ENCODE measurements at regions not wholly inside any gene's neighbourhood (a gene's known extent, or its start where the extent isn't known, plus 50 kb on each side); places are given as distances from the start of the nearest gene placed in this dataset.
A peak's percentile ranks its signal among the peaks of the same experiment; 100 is the strongest.

- DNase-seq, result no peak
Measured at GRCh38 chr15:31456354-31457060, 129.9 kb downstream of the KLF13 start.

- DNase-seq, result no peak
Measured at GRCh38 chr15:31457161-31457560, 130.5 kb downstream of the KLF13 start.

- DNase-seq, result no peak
Measured at GRCh38 chr15:31457631-31458526, 131.2 kb downstream of the KLF13 start.

- DNase-seq, result peak; percentile 31 to 66
Measured at GRCh38 chr15:31458596-31459399, 132.2 kb downstream of the KLF13 start.

- no peak for DNase-seq
Measured at GRCh38 chr15:31459400-31459748, 132.7 kb downstream of the KLF13 start.

- no peak for DNase-seq
Measured at GRCh38 chr15:31461375-31461774, 134.7 kb downstream of the KLF13 start.

GRCh38 chr15:31461911-31462480, 135.4 kb downstream of the KLF13 start:
- DNase-seq, result no peak

- DNase-seq, result no peak
Measured at GRCh38 chr15:31463521-31464102, 137.0 kb downstream of the KLF13 start.

GRCh38 chr15:31464216-31465082, 137.8 kb downstream of the KLF13 start:
- DNase-seq, result no peak

- DNase-seq, result no peak
Measured at GRCh38 chr15:31465083-31465955, 138.7 kb downstream of the KLF13 start.

- no peak for DNase-seq
Measured at GRCh38 chr15:31467361-31467760, 140.7 kb downstream of the KLF13 start.

GRCh38 chr15:31468911-31469785, 142.5 kb downstream of the KLF13 start:
- no peak for DNase-seq

GRCh38 chr15:31469786-31470525, 143.3 kb downstream of the KLF13 start:
- no peak for DNase-seq

GRCh38 chr15:31470756-31471155, 144.1 kb downstream of the KLF13 start:
- no peak for DNase-seq

GRCh38 chr15:31471731-31472430, 145.2 kb downstream of the KLF13 start:
- DNase-seq, result no peak

- peak; percentile 39 to 47 for DNase-seq
Measured at GRCh38 chr15:31472636-31473384, 146.2 kb downstream of the KLF13 start.

- no peak for DNase-seq
Measured at GRCh38 chr15:31473385-31474058, 146.9 kb downstream of the KLF13 start.
